GM06990 (cell line): ENCODE measurements at regions not wholly inside any gene's neighbourhood (a gene's known extent, or its start where the extent isn't known, plus 50 kb on each side); places are given as distances from the start of the nearest gene placed in this dataset.
"Not testable (repeated sequence)": the region's sequence is repeated elsewhere in the genome, so short reads cannot be mapped to it uniquely, and the experiment has no call there.

ENCODE experiments used
- DNase-seq: peaks from one replicate; pipeline ENCODE4 v3.0.0-alpha.2; 2011; ENCODE audit not compliant: insufficient read length; ENCODE audit errors: extremely low read depth
- H3K27me3 ChIP-seq: replicated peaks from 2 replicates; pipeline ENCODE4 v1.6.0; 2011; ENCODE audit warnings: low read length; ENCODE audit not compliant: control insufficient read depth, insufficient read depth
- H3K36me3 ChIP-seq: 2 replicates; pipeline ENCODE4 v1.5.1; 2011; ENCODE audit warnings: low read length; ENCODE audit not compliant: control insufficient read depth, insufficient read depth
- H3K4me3 ChIP-seq: replicated peaks from 2 replicates; pipeline ENCODE4 v1.5.1; 2011; ENCODE audit warnings: low read depth, mild to moderate bottlenecking, control low read depth, low read length
- CTCF ChIP-seq: IDR thresholded peaks from 2 replicates; pipeline ENCODE4 v1.5.1; 2011; ENCODE audit warnings: low read length, control low read depth, mild to moderate bottlenecking, inconsistent platforms; ENCODE audit not compliant: insufficient read depth, poor library complexity, severe bottlenecking

- no peak for DNase-seq
- TF ChIP-seq CTCF = no peak
- Histone ChIP-seq H3K27me3 (no peaks in the 10 kb centered on the region), H3K4me3 (no peak overlapping the region), H3K36me3 (no peaks in the 10 kb centered on the region)
These were observed 120.4 kb upstream of the OSBPL11 start for GRCh38 chr3:125715651-125716050.

- H3K36me3 ChIP-seq, H3K4me3 ChIP-seq, H3K27me3 ChIP-seq, DNase-seq: not testable (repeated sequence)
These were observed 136.9 kb upstream of the OSBPL11 start for GRCh38 chr3:125732151-125732550.

GRCh38 chr3:125741991-125742718 lies 146.9 kb upstream of the OSBPL11 start:
- not testable (repeated sequence) for H3K27me3 ChIP-seq, H3K4me3 ChIP-seq, H3K36me3 ChIP-seq, DNase-seq

GRCh38 chr3:125742845-125743244 lies 147.5 kb upstream of the OSBPL11 start:
- not testable (repeated sequence) for H3K36me3 ChIP-seq
- TF ChIP-seq CTCF = peak; percentile 26
- peak; percentile 16 for DNase-seq

GRCh38 chr3:125757050-125757449 lies 161.8 kb upstream of the OSBPL11 start:
- not testable (repeated sequence) for DNase-seq, H3K27me3 ChIP-seq, H3K36me3 ChIP-seq, H3K4me3 ChIP-seq

More at GRCh38 chr3:125742845-125743244, 147.5 kb upstream of the OSBPL11 start:
- H3K27me3 ChIP-seq, H3K4me3 ChIP-seq: not testable (repeated sequence)

GRCh38 chr3:125758641-125759130 lies 163.4 kb upstream of the OSBPL11 start:
- not testable (repeated sequence) for H3K36me3 ChIP-seq, H3K4me3 ChIP-seq, DNase-seq, H3K27me3 ChIP-seq

GRCh38 chr3:125762601-125763000 lies 167.3 kb upstream of the OSBPL11 start:
- not testable (repeated sequence) for H3K27me3 ChIP-seq, H3K36me3 ChIP-seq, DNase-seq, H3K4me3 ChIP-seq

GRCh38 chr3:125766285-125766826 lies 171.1 kb upstream of the OSBPL11 start:
- H3K4me3 ChIP-seq = peak overlapping the region; percentile 54
- not testable (repeated sequence) for H3K36me3 ChIP-seq, H3K27me3 ChIP-seq
- DNase-seq = peak; percentile 61
- peak; percentile 17 for TF ChIP-seq CTCF

GRCh38 chr3:125766931-125767330 lies 171.6 kb upstream of the OSBPL11 start:
- not testable (repeated sequence) for H3K36me3 ChIP-seq, H3K4me3 ChIP-seq, DNase-seq, H3K27me3 ChIP-seq
